Neural crest cell (in vitro differentiated cells): ENCODE measurements at regions not wholly inside any gene's neighbourhood (a gene's known extent, or its start where the extent isn't known, plus 50 kb on each side); places are given as distances from the start of the nearest gene placed in this dataset.

Source experiments
- DNase-seq: peaks from one replicate; pipeline ENCODE4 v3.0.0; 2021; ENCODE audit warnings: low read depth, mixed read lengths, low spot score
- H3K27ac Mint-ChIP-seq: one replicate; pipeline ENCODE4 v1.8.0; 2021; ENCODE audit warnings: mild to moderate bottlenecking, mixed read lengths; ENCODE audit not compliant: unreplicated experiment
- H3K27me3 Mint-ChIP-seq: 2 replicates; pipeline ENCODE4 v1.8.0; 2021; ENCODE audit warnings: low read depth, mild to moderate bottlenecking, mixed read lengths
- H3K36me3 Mint-ChIP-seq: 2 replicates; pipeline ENCODE4 v1.8.0; 2021; ENCODE audit warnings: low read depth, mild to moderate bottlenecking, mixed read lengths
- H3K4me1 Mint-ChIP-seq: 2 replicates; pipeline ENCODE4 v1.8.0; 2021; ENCODE audit warnings: mixed read lengths
- H3K4me3 Mint-ChIP-seq: one replicate; pipeline ENCODE4 v1.8.0; 2021; ENCODE audit warnings: mild to moderate bottlenecking, mixed read lengths
- H3K9me3 Mint-ChIP-seq: 2 replicates; pipeline ENCODE4 v1.8.0; 2021; ENCODE audit warnings: mixed read lengths
- CTCF ChIP-seq: fragments of 200-600 bp; sonication (generic); conservative IDR thresholded peaks from 2 replicates; pipeline ENCODE4 v1.5.0; 2021; ENCODE audit warnings: antibody characterized with exemption, mild to moderate bottlenecking

GRCh38 chr3:124419303-124419702 lies 310.9 kb upstream of the UMPS start:
- Mint-ChIP-seq H3K4me1 (no peaks in the 10 kb centered on the region), H3K27ac (no peak overlapping the region)
- TF ChIP-seq CTCF: no peak

GRCh38 chr3:124420392-124420791 lies 309.9 kb upstream of the UMPS start:
- Mint-ChIP-seq H3K27ac (no peak overlapping the region), H3K9me3 (no peaks in the 10 kb centered on the region), H3K4me1 (no peaks in the 10 kb centered on the region), H3K36me3 (peaks cover 8% of the 10 kb centered on the region), H3K27me3 (no peaks in the 10 kb centered on the region), H3K4me3 (no peak overlapping the region)
- no peak for TF ChIP-seq CTCF
- no peak for DNase-seq

More at GRCh38 chr3:124419303-124419702, 310.9 kb upstream of the UMPS start:
- Mint-ChIP-seq H3K9me3 (no peaks in the 10 kb centered on the region), H3K27me3 (no peaks in the 10 kb centered on the region), H3K36me3 (peaks cover 13% of the 10 kb centered on the region), H3K4me3 (no peak overlapping the region)
- DNase-seq: no peak

GRCh38 chr3:124422805-124423204 lies 307.4 kb upstream of the UMPS start:
- no peak for TF ChIP-seq CTCF
- H3K36me3 Mint-ChIP-seq: peaks cover 5% of the 10 kb centered on the region
- no peaks in the 10 kb centered on the region for H3K4me1 Mint-ChIP-seq
- no peaks in the 10 kb centered on the region for H3K27me3 Mint-ChIP-seq
- H3K27ac Mint-ChIP-seq: no peak overlapping the region
- DNase-seq: no peak
- no peak overlapping the region for H3K4me3 Mint-ChIP-seq
- no peaks in the 10 kb centered on the region for H3K9me3 Mint-ChIP-seq

GRCh38 chr3:124424396-124424795 lies 305.9 kb upstream of the UMPS start:
- H3K36me3 Mint-ChIP-seq: peaks cover 5% of the 10 kb centered on the region
- H3K9me3 Mint-ChIP-seq: no peaks in the 10 kb centered on the region
- no peak overlapping the region for H3K4me3 Mint-ChIP-seq
- no peaks in the 10 kb centered on the region for H3K4me1 Mint-ChIP-seq
- no peak overlapping the region for H3K27ac Mint-ChIP-seq
- no peak for DNase-seq
- no peak for TF ChIP-seq CTCF
- H3K27me3 Mint-ChIP-seq: no peaks in the 10 kb centered on the region

GRCh38 chr3:124425972-124426371 lies 304.3 kb upstream of the UMPS start:
- no peak for DNase-seq
- peaks cover 3% of the 10 kb centered on the region for H3K36me3 Mint-ChIP-seq
- no peaks in the 10 kb centered on the region for H3K27me3 Mint-ChIP-seq
- no peaks in the 10 kb centered on the region for H3K4me1 Mint-ChIP-seq
- H3K9me3 Mint-ChIP-seq: no peaks in the 10 kb centered on the region
- TF ChIP-seq CTCF: no peak
- no peak overlapping the region for H3K27ac Mint-ChIP-seq
- no peak overlapping the region for H3K4me3 Mint-ChIP-seq
